NCI-H2081 treated with DMSO at 0.1 percent for 48 hours (cell line): ENCODE measurements at regions not wholly inside any gene's neighbourhood (a gene's known extent, or its start where the extent isn't known, plus 50 kb on each side); places are given as distances from the start of the nearest gene placed in this dataset.

Source experiments
- DNase-seq: peaks from one replicate; lab custom pipeline; 2025; lab: John Stamatoyannopoulos, UW

GRCh38 chr13:99055281-99055680 lies 77.4 kb upstream of the DOCK9 start:
- no peak for DNase-seq

- no peak for DNase-seq
Measured at GRCh38 chr13:99055735-99056134, 77.9 kb upstream of the DOCK9 start.

GRCh38 chr13:99056381-99057014 lies 78.6 kb upstream of the DOCK9 start:
- no peak for DNase-seq

GRCh38 chr13:99057310-99057975 lies 79.6 kb upstream of the DOCK9 start:
- no peak for DNase-seq

- no peak for DNase-seq
Measured at GRCh38 chr13:99058527-99059495, 80.9 kb upstream of the DOCK9 start.

- no peak for DNase-seq
Measured at GRCh38 chr13:99059498-99060075, 81.7 kb upstream of the DOCK9 start.

GRCh38 chr13:99061411-99061810 lies 83.5 kb upstream of the DOCK9 start:
- no peak for DNase-seq

- peak; percentile 79 for DNase-seq
Measured at GRCh38 chr13:99062593-99062992, 84.7 kb upstream of the DOCK9 start.

- no peak for DNase-seq
Measured at GRCh38 chr13:99063178-99063577, 85.3 kb upstream of the DOCK9 start.

GRCh38 chr13:99063952-99064351 lies 86.1 kb upstream of the DOCK9 start:
- DNase-seq, result no peak

GRCh38 chr13:99064624-99065234 lies 86.9 kb upstream of the DOCK9 start:
- DNase-seq, result no peak

GRCh38 chr13:99065235-99066015 lies 87.6 kb upstream of the DOCK9 start:
- no peak for DNase-seq

GRCh38 chr13:99066219-99066618 lies 88.4 kb upstream of the DOCK9 start:
- no peak for DNase-seq

GRCh38 chr13:99067159-99067985 lies 89.5 kb upstream of the DOCK9 start:
- no peak for DNase-seq

- DNase-seq, result no peak
Measured at GRCh38 chr13:99071211-99071610, 93.3 kb upstream of the DOCK9 start.

- no peak for DNase-seq
Measured at GRCh38 chr13:99071666-99072065, 93.8 kb upstream of the DOCK9 start.

GRCh38 chr13:99072356-99072755 lies 94.5 kb upstream of the DOCK9 start:
- DNase-seq, result no peak

GRCh38 chr13:99072941-99073340 lies 95.1 kb upstream of the DOCK9 start:
- DNase-seq, result no peak

GRCh38 chr13:99074693-99075092 lies 96.8 kb upstream of the DOCK9 start:
- DNase-seq, result no peak
